Thyroid gland (tissue), 4 donors: ENCODE measurements at regions not wholly inside any gene's neighbourhood (a gene's known extent, or its start where the extent isn't known, plus 50 kb on each side); places are given as distances from the start of the nearest gene placed in this dataset.

Source experiments
- POLR2A ChIP-seq, 2 donors: fragments of 450-650 bp; IDR thresholded peaks; one replicate each; pipeline ENCODE4 v1.6.1; 2017; ENCODE audit warnings: antibody characterized with exemption in 2 of 2, mild to moderate bottlenecking in 2 of 2, moderate library complexity in 1 of 2
- TF ChIP-seq, protein P1 (sequence below), 6 experiments: fragments of 200-600 bp in 3 of 6; fragments of 450-650 bp in 3 of 6; sonication (generic) in 3 of 6; IDR thresholded peaks; one replicate each; pipeline ENCODE4 v1.5.1; 2016 to 2019; ENCODE audit warnings: antibody characterized with exemption in 6 of 6, mild to moderate bottlenecking in 2 of 6, inconsistent platforms in 1 of 6, moderate library complexity in 1 of 6

GRCh38 chr2:12867631-12868287 is 151.0 kb downstream of the TRIB2 start:
- no peak for TF ChIP-seq POLR2A (IDR thresholded peaks at IDR 0.05)
- TF ChIP-seq, protein P1, sequence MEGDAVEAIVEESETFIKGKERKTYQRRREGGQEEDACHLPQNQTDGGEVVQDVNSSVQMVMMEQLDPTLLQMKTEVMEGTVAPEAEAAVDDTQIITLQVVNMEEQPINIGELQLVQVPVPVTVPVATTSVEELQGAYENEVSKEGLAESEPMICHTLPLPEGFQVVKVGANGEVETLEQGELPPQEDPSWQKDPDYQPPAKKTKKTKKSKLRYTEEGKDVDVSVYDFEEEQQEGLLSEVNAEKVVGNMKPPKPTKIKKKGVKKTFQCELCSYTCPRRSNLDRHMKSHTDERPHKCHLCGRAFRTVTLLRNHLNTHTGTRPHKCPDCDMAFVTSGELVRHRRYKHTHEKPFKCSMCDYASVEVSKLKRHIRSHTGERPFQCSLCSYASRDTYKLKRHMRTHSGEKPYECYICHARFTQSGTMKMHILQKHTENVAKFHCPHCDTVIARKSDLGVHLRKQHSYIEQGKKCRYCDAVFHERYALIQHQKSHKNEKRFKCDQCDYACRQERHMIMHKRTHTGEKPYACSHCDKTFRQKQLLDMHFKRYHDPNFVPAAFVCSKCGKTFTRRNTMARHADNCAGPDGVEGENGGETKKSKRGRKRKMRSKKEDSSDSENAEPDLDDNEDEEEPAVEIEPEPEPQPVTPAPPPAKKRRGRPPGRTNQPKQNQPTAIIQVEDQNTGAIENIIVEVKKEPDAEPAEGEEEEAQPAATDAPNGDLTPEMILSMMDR (IDR thresholded peaks at IDR 0.05): no peak
